ENCODE measurements at regions not wholly inside any gene's neighbourhood (a gene's known extent, or its start where the extent isn't known, plus 50 kb on each side); places are given as distances from the start of the nearest gene placed in this dataset.
A peak's percentile ranks its signal among the peaks of the same experiment; 100 is the strongest.

DNA sequence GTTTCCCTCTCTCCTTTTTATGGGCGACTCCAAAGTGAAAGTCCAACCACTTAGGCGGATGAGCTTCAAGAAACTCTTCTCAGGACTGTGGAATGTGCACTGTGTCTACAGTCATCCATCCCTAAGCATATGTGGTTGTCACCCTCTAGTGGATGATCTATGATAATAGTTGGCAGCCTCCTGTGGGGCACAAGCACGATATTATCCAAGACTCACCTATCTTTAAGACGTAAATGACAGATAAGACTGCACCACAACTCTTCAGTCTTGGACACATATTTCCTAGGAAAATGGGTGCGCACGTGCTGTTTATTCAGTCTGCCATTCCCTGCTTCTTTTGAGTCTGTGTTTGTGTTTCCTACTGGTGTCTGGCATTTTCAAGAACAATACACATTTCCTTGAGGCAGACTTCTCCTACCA, 145.5 kb upstream of the CTAGE1 start:
- TF ChIP-seq, protein P1, sequence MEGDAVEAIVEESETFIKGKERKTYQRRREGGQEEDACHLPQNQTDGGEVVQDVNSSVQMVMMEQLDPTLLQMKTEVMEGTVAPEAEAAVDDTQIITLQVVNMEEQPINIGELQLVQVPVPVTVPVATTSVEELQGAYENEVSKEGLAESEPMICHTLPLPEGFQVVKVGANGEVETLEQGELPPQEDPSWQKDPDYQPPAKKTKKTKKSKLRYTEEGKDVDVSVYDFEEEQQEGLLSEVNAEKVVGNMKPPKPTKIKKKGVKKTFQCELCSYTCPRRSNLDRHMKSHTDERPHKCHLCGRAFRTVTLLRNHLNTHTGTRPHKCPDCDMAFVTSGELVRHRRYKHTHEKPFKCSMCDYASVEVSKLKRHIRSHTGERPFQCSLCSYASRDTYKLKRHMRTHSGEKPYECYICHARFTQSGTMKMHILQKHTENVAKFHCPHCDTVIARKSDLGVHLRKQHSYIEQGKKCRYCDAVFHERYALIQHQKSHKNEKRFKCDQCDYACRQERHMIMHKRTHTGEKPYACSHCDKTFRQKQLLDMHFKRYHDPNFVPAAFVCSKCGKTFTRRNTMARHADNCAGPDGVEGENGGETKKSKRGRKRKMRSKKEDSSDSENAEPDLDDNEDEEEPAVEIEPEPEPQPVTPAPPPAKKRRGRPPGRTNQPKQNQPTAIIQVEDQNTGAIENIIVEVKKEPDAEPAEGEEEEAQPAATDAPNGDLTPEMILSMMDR (IDR thresholded peaks at IDR 0.05; ENCODE audit: low read depth, low read length, poor library complexity, severe bottlenecking), result peak; percentile 59
- TF ChIP-seq EZH2phosphoT487 (IDR thresholded peaks at IDR 0.05; ENCODE audit: borderline replicate concordance, low read length), result no peak

Data from DOHH2 (cell line).